H1 (cell line): ENCODE measurements at regions not wholly inside any gene's neighbourhood (a gene's known extent, or its start where the extent isn't known, plus 50 kb on each side); places are given as distances from the start of the nearest gene placed in this dataset.

Experiments
- CTCF ChIA-PET: fragments of 300-600 bp; sonication (Branson Sonifier 250); formaldehyde crosslinking; loops from one replicate; lab custom pipeline; 2021; ENCODE audit not compliant: partially characterized antibody; lab: Charles Lee
- POLR2A ChIA-PET: fragments of 300-600 bp; sonication (Branson Sonifier 250); formaldehyde crosslinking; loops from one replicate; lab custom pipeline; 2021; ENCODE audit warnings: inconsistent platforms; ENCODE audit not compliant: partially characterized antibody; lab: Charles Lee
- DNase-seq, 2 experiments: peaks; one replicate each; pipeline versions ENCODE4 v3.0.0 to v3.0.0-alpha.2; 2010 to 2022; ENCODE audit warnings: low spot score in 2 of 2, low read depth in 1 of 2, mixed read lengths in 1 of 2
- FAIRE-seq: peaks from 2 replicates; lab custom pipeline; 2011; peaks lifted over from hg19 to GRCh38; lab: Jason Lieb, UNC
- H2AFZ ChIP-seq: 2 replicates; pipeline ENCODE4 v1.8.1; 2012; ENCODE audit warnings: low read length, inconsistent platforms
- H2AK5ac ChIP-seq: 2 replicates; pipeline ENCODE4 v1.6.1; 2013; ENCODE audit warnings: low read depth, low read length
- H2BK120ac ChIP-seq: replicated peaks from 2 replicates; pipeline ENCODE3; 2013; ENCODE audit warnings: low read depth, low read length, inconsistent platforms
- H2BK12ac ChIP-seq: 2 replicates; pipeline ENCODE4 v1.6.1; 2013; ENCODE audit warnings: low read depth, low read length
- H2BK15ac ChIP-seq: 2 replicates; pipeline ENCODE4 v1.6.1; 2013; ENCODE audit warnings: low read length
- H2BK20ac ChIP-seq: 2 replicates; pipeline ENCODE4 v1.6.1; 2013; ENCODE audit warnings: low read length
- H2BK5ac ChIP-seq: 2 replicates; pipeline ENCODE4 v1.6.1; 2013; ENCODE audit warnings: low read depth, low read length
- H3K14ac ChIP-seq: 2 replicates; pipeline ENCODE4 v1.6.1; 2013; ENCODE audit warnings: inconsistent platforms; ENCODE audit not compliant: insufficient read length
- H3K18ac ChIP-seq: 2 replicates; pipeline ENCODE4 v1.6.1; 2013; ENCODE audit warnings: low read length; ENCODE audit errors: extremely low read depth
- H3K23ac ChIP-seq: 2 replicates; pipeline ENCODE4 v1.6.1; 2013; ENCODE audit warnings: inconsistent platforms; ENCODE audit not compliant: insufficient read length
- H3K23me2 ChIP-seq: 2 replicates; pipeline ENCODE4 v1.6.1; 2013; ENCODE audit warnings: low read depth, low read length
- H3K27ac ChIP-seq: 2 replicates; pipeline ENCODE4 v1.6.1; 2011; ENCODE audit warnings: low read depth, low read length, inconsistent platforms
- H3K27me3 ChIP-seq, 4 experiments: replicated peaks in 1 of 4; 1 replicate in 1 of 4; 2 replicates in 3 of 4; pipeline versions ENCODE4 v1.6.1 to v1.8.1; 2011 to 2013; ENCODE audit warnings: low read length in 3 of 4, mild to moderate bottlenecking in 3 of 4, inconsistent platforms in 2 of 4, mixed read lengths in 2 of 4, moderate library complexity in 1 of 4; ENCODE audit not compliant: control insufficient read depth in 3 of 4, insufficient read depth in 3 of 4; ENCODE audit errors: extremely low read depth in 1 of 4
- H3K36me3 ChIP-seq, 4 experiments: 2 replicates each; pipeline versions ENCODE4 v1.6.1 to v1.8.1; 2011 to 2013; ENCODE audit warnings: mild to moderate bottlenecking in 4 of 4, low read length in 3 of 4, moderate library complexity in 2 of 4, control low read depth in 1 of 4, inconsistent platforms in 1 of 4; ENCODE audit not compliant: insufficient read depth in 4 of 4, control insufficient read depth in 2 of 4
- H3K4ac ChIP-seq: replicated peaks from 2 replicates; pipeline ENCODE3; 2013; ENCODE audit warnings: low read length, low read depth, mixed read lengths, inconsistent platforms; ENCODE audit not compliant: insufficient read length
- H3K4me1 ChIP-seq, 4 experiments: replicated peaks in 1 of 4; 1 replicate in 1 of 4; 2 replicates in 3 of 4; pipeline versions ENCODE4 v1.6.1 to v1.8.1; 2011 to 2013; ENCODE audit warnings: low read length in 3 of 4, inconsistent platforms in 2 of 4, mixed read lengths in 1 of 4; ENCODE audit not compliant: insufficient read depth in 4 of 4, control insufficient read depth in 3 of 4
- H3K4me2 ChIP-seq, 2 experiments: 2 replicates each; pipeline versions ENCODE4 v1.6.1 to v1.8.1; 2011 to 2013; ENCODE audit warnings: low read depth in 2 of 2, low read length in 2 of 2, control low read depth in 1 of 2, inconsistent platforms in 1 of 2, mild to moderate bottlenecking in 1 of 2; ENCODE audit not compliant: insufficient read depth in 1 of 2
- H3K4me3 ChIP-seq, 4 experiments: fragments of 200-600, 300-600 bp in 1 of 4; sonication (generic), shearing (Covaris generic), sonication (Bioruptor Twin) in 1 of 4; 2 replicates each; pipeline versions ENCODE4 v1.5.1 to v1.8.1; 2011 to 2016; ENCODE audit warnings: low read length in 4 of 4, low read depth in 3 of 4, control low read depth in 2 of 4, inconsistent platforms in 2 of 4, mild to moderate bottlenecking in 2 of 4, mixed read lengths in 1 of 4, moderate library complexity in 1 of 4; ENCODE audit not compliant: insufficient read depth in 2 of 4; ENCODE audit errors: extremely low read depth in 1 of 4
- H3K56ac ChIP-seq: replicated peaks from 2 replicates; pipeline ENCODE3; 2013; ENCODE audit warnings: low read depth, mild to moderate bottlenecking, mixed read lengths, low read length, inconsistent platforms; ENCODE audit not compliant: insufficient read length
- H3K79me1 ChIP-seq: 2 replicates; pipeline ENCODE4 v1.6.1; 2013; ENCODE audit warnings: low read depth, low read length, control low read depth
- H3K79me2 ChIP-seq, 2 experiments: 2 replicates each; pipeline versions ENCODE4 v1.6.1 to v1.8.1; 2012 to 2013; ENCODE audit warnings: low read length in 2 of 2, mild to moderate bottlenecking in 2 of 2, inconsistent platforms in 1 of 2; ENCODE audit not compliant: insufficient read depth in 2 of 2, control insufficient read depth in 1 of 2
- H3K9ac ChIP-seq, 4 experiments: replicated peaks in 1 of 4; 1 replicate in 1 of 4; 2 replicates in 3 of 4; pipeline versions ENCODE4 v1.6.1 to v1.8.1; 2011 to 2013; ENCODE audit warnings: low read depth in 3 of 4, low read length in 3 of 4, control low read depth in 2 of 4, mild to moderate bottlenecking in 2 of 4, moderate library complexity in 2 of 4, inconsistent platforms in 1 of 4; ENCODE audit errors: extremely low read depth in 1 of 4
- H3K9me3 ChIP-seq, 2 experiments: 2 replicates each; pipeline versions ENCODE4 v1.6.1 to v1.8.1; 2012 to 2013; ENCODE audit warnings: mild to moderate bottlenecking in 2 of 2, moderate library complexity in 2 of 2, control low read depth in 1 of 2, inconsistent platforms in 1 of 2, low read depth in 1 of 2, low read length in 1 of 2, mixed read lengths in 1 of 2; ENCODE audit not compliant: insufficient read depth in 2 of 2
- H4K20me1 ChIP-seq, 2 experiments: replicated peaks in 1 of 2; 2 replicates each; pipeline versions ENCODE3 to v1.8.1; 2011 to 2013; ENCODE audit warnings: inconsistent platforms in 2 of 2, low read length in 2 of 2, mild to moderate bottlenecking in 1 of 2; ENCODE audit not compliant: insufficient read depth in 2 of 2, control insufficient read depth in 1 of 2
- H4K5ac ChIP-seq: 2 replicates; pipeline ENCODE4 v1.6.1; 2013; ENCODE audit warnings: low read length, low read depth, mixed read lengths, inconsistent platforms; ENCODE audit not compliant: insufficient read length
- H4K8ac ChIP-seq: 2 replicates; pipeline ENCODE4 v1.8.0; 2013; ENCODE audit warnings: mild to moderate bottlenecking, moderate library complexity, low read length, inconsistent platforms; ENCODE audit not compliant: insufficient read depth; ENCODE audit errors: extremely low read depth
- H4K91ac ChIP-seq: replicated peaks from 2 replicates; pipeline ENCODE3; 2013; ENCODE audit warnings: low read length, mixed read lengths, inconsistent platforms; ENCODE audit not compliant: insufficient read length
- SP1 ChIP-seq: IDR thresholded peaks from 2 replicates; pipeline ENCODE4 v1.6.1; 2011; ENCODE audit warnings: low read depth, low read length
- SRF ChIP-seq: IDR thresholded peaks from 2 replicates; pipeline ENCODE4 v1.6.1; 2011; ENCODE audit warnings: mild to moderate bottlenecking, low read depth, low read length, moderate library complexity
- WGBS, 2 experiments: shearing (Covaris generic) in 1 of 2; methylation state at CpG; one replicate each; pipeline versions ENCODE4 v1.1.6 to v1.1.7; 2013 to 2015; ENCODE audit warnings: low lambda C conversion rate in 2 of 2, mixed read lengths in 2 of 2, inconsistent platforms in 1 of 2, low coverage in 1 of 2, missing lambda C conversion rate in 1 of 2; ENCODE audit not compliant: insufficient replicate concordance in 2 of 2, insufficient coverage in 1 of 2, insufficient read length in 1 of 2; ENCODE audit errors: extremely low coverage in 1 of 2, missing lambda C conversion rate in 1 of 2; 5-methylcytosine and 5-hydroxymethylcytosine counted together

GRCh38 chr18:2326999-2327398, 244.3 kb downstream of the METTL4 start:
- no peaks in the 10 kb centered on the region for H3K79me2 ChIP-seq
- no peak overlapping the region for H2AK5ac ChIP-seq
- H3K4me2 ChIP-seq: no peak overlapping the region
- no peak overlapping the region for H3K27ac ChIP-seq
- no peaks in the 10 kb centered on the region for H4K20me1 ChIP-seq
- TF ChIP-seq SP1: no peak
- no peak for TF ChIP-seq SRF
- TF ChIP-seq, all 59 proteins: peak for 0
- POLR2A ChIA-PET: interaction anchor here (1.3 kb wide), 1 partner anchor 9 kb away, joined by 3 read pairs; no protein-coding TSS in a partner anchor
- Histone ChIP-seq H3K18ac (no peak overlapping the region), H3K23ac (no peak overlapping the region), H2BK5ac (no peak overlapping the region), H3K27me3 (no peaks in the 10 kb centered on the region), H4K5ac (no peak overlapping the region), H3K79me1 (no peaks in the 10 kb centered on the region), H4K8ac (no peak overlapping the region), H3K9ac (no peak overlapping the region), H3K23me2 (no peaks in the 10 kb centered on the region), H2BK20ac (no peak overlapping the region), H3K4ac (no peak overlapping the region), H2AFZ (no peak overlapping the region), H3K4me1 (no peaks in the 10 kb centered on the region), H3K4me3 (no peak overlapping the region), H2BK120ac (no peak overlapping the region), H4K91ac (no peak overlapping the region), H2BK15ac (no peak overlapping the region), H3K14ac (no peak overlapping the region), H3K9me3 (no peaks in the 10 kb centered on the region), H3K56ac (no peak overlapping the region), H3K36me3 (no peaks in the 10 kb centered on the region), H2BK12ac (no peak overlapping the region)
- DNase-seq (no peak), FAIRE-seq (no peak)
- CTCF ChIA-PET: interaction anchor here (0.7 to 4.0 kb wide), 5 partner anchors 10 to 640 kb away, joined by 3 to 25 read pairs (median 3); no protein-coding TSS in a partner anchor
- WGBS, 2 experiments: 54% methylated on average over 6 of the region's 6 CpGs; no CpG with 5 or more reads in 1 of the 2 experiments
